PC-9 (cell line): ENCODE measurements at regions not wholly inside any gene's neighbourhood (a gene's known extent, or its start where the extent isn't known, plus 50 kb on each side); places are given as distances from the start of the nearest gene placed in this dataset.

Experiments used
- CTCF ChIP-seq: fragments of 200-600 bp; sonication (generic); conservative IDR thresholded peaks from 2 replicates; pipeline ENCODE4 v1.6.1; 2017; ENCODE audit warnings: mixed run types, antibody characterized with exemption, mild to moderate bottlenecking, moderate library complexity
- EZH2 ChIP-seq: fragments of 200-600 bp; sonication (generic); IDR thresholded peaks from 2 replicates; pipeline ENCODE4 v1.8.0; 2017; ENCODE audit warnings: antibody characterized with exemption, low read depth

GRCh38 chr5:91706785-91707520, 323.8 kb upstream of the ARRDC3 start:
- TF ChIP-seq CTCF = no peak
- TF ChIP-seq EZH2 = no peak
